H9 (cell line): ENCODE measurements at regions not wholly inside any gene's neighbourhood (a gene's known extent, or its start where the extent isn't known, plus 50 kb on each side); places are given as distances from the start of the nearest gene placed in this dataset.

Experiments
- DNase-seq: peaks from one replicate; pipeline ENCODE4 v3.0.0-alpha.2; 2017
- H2AFZ ChIP-seq: one replicate; pipeline ENCODE4 v1.6.1; 2013; ENCODE audit warnings: mild to moderate bottlenecking, low read length, control low read depth, moderate library complexity
- H2AK5ac ChIP-seq: 2 replicates; pipeline ENCODE4 v1.6.1; 2013; ENCODE audit warnings: low read length, control low read depth, mixed read lengths; ENCODE audit not compliant: insufficient read length
- H2BK120ac ChIP-seq: one replicate; pipeline ENCODE4 v1.6.1; 2013; ENCODE audit warnings: low read depth, mild to moderate bottlenecking, low read length, control low read depth, inconsistent platforms; ENCODE audit not compliant: poor library complexity, severe bottlenecking
- H2BK12ac ChIP-seq: 2 replicates; pipeline ENCODE4 v1.6.1; 2013; ENCODE audit warnings: low read length, control low read depth, mixed read lengths, low read depth; ENCODE audit not compliant: insufficient read length
- H2BK15ac ChIP-seq: 2 replicates; pipeline ENCODE4 v1.6.1; 2013; ENCODE audit warnings: low read depth, low read length, control low read depth
- H2BK20ac ChIP-seq: one replicate; pipeline ENCODE4 v1.6.1; 2013; ENCODE audit warnings: low read depth, mild to moderate bottlenecking, low read length, control low read depth, inconsistent platforms; ENCODE audit not compliant: poor library complexity, severe bottlenecking
- H2BK5ac ChIP-seq: 2 replicates; pipeline ENCODE4 v1.6.1; 2013; ENCODE audit warnings: low read length, control low read depth, mixed read lengths; ENCODE audit not compliant: insufficient read length
- H3K14ac ChIP-seq: 2 replicates; pipeline ENCODE4 v1.6.1; 2013; ENCODE audit warnings: low read length, control low read depth; ENCODE audit not compliant: insufficient read depth
- H3K18ac ChIP-seq: 2 replicates; pipeline ENCODE4 v1.6.1; 2013; ENCODE audit warnings: low read depth, mild to moderate bottlenecking, mixed read lengths, low read length, control low read depth; ENCODE audit not compliant: insufficient read length
- H3K23ac ChIP-seq: 2 replicates; pipeline ENCODE4 v1.6.1; 2013; ENCODE audit warnings: low read length, control low read depth, mixed read lengths, low read depth; ENCODE audit not compliant: insufficient read length
- H3K23me2 ChIP-seq: 2 replicates; pipeline ENCODE4 v1.6.1; 2013; ENCODE audit warnings: low read depth, mild to moderate bottlenecking, mixed read lengths, low read length, control low read depth; ENCODE audit not compliant: insufficient read length, poor library complexity, severe bottlenecking
- H3K27ac ChIP-seq: 2 replicates; pipeline ENCODE4 v1.5.1; 2013; ENCODE audit warnings: low read length, control low read depth, mixed read lengths, low read depth; ENCODE audit not compliant: insufficient read length
- H3K27me3 ChIP-seq: 2 replicates; pipeline ENCODE4 v1.6.1; 2013; ENCODE audit warnings: low read length, control low read depth, inconsistent platforms; ENCODE audit not compliant: insufficient read depth
- H3K4ac ChIP-seq: 2 replicates; pipeline ENCODE4 v1.6.1; 2013; ENCODE audit warnings: low read depth, mild to moderate bottlenecking, control low read depth, inconsistent platforms, low read length, moderate library complexity
- H3K4me1 ChIP-seq: 2 replicates; pipeline ENCODE4 v1.6.1; 2013; ENCODE audit warnings: low read length, control low read depth, inconsistent platforms; ENCODE audit not compliant: insufficient read depth
- H3K4me2 ChIP-seq: 2 replicates; pipeline ENCODE4 v1.6.1; 2013; ENCODE audit warnings: low read length, control low read depth, mixed read lengths; ENCODE audit not compliant: insufficient read length, insufficient read depth
- H3K56ac ChIP-seq: 2 replicates; pipeline ENCODE4 v1.6.1; 2013; ENCODE audit warnings: low read depth, mild to moderate bottlenecking, mixed read lengths, low read length, control low read depth; ENCODE audit not compliant: insufficient read length
- H3K79me1 ChIP-seq: 2 replicates; pipeline ENCODE4 v1.6.1; 2013; ENCODE audit warnings: low read depth, mild to moderate bottlenecking, moderate library complexity, low read length, control low read depth, inconsistent platforms; ENCODE audit not compliant: insufficient read depth, poor library complexity, severe bottlenecking
- H3K79me2 ChIP-seq: 2 replicates; pipeline ENCODE4 v1.6.1; 2013; ENCODE audit warnings: low read length, control low read depth, inconsistent platforms; ENCODE audit not compliant: insufficient read depth
- H3K9ac ChIP-seq: 2 replicates; pipeline ENCODE4 v1.6.1; 2013; ENCODE audit warnings: low read length, control low read depth, mixed read lengths; ENCODE audit not compliant: insufficient read length; ENCODE audit errors: extremely low read depth
- H3K9me3 ChIP-seq: one replicate; pipeline ENCODE4 v1.6.1; 2013; ENCODE audit warnings: low read depth, low read length, inconsistent platforms; ENCODE audit not compliant: control insufficient read depth
- H3T11ph ChIP-seq: one replicate; pipeline ENCODE4 v1.6.1; 2013; ENCODE audit warnings: mild to moderate bottlenecking, low read length, control low read depth, inconsistent platforms
- H4K20me1 ChIP-seq: one replicate; pipeline ENCODE4 v1.6.1; 2013; ENCODE audit not compliant: control insufficient read depth, insufficient read length, insufficient read depth
- H4K5ac ChIP-seq: 2 replicates; pipeline ENCODE4 v1.6.1; 2013; ENCODE audit warnings: low read depth, mild to moderate bottlenecking, mixed read lengths, low read length, control low read depth; ENCODE audit not compliant: insufficient read length
- H4K8ac ChIP-seq: replicated peaks from 2 replicates; pipeline ENCODE4 v1.6.1; 2013; ENCODE audit warnings: low read length, control low read depth, mixed read lengths, low read depth; ENCODE audit not compliant: insufficient read length
- H4K91ac ChIP-seq: 2 replicates; pipeline ENCODE4 v1.6.1; 2013; ENCODE audit warnings: low read depth, mild to moderate bottlenecking, moderate library complexity, mixed read lengths, low read length, control low read depth; ENCODE audit not compliant: insufficient read length
- H3K27ac Mint-ChIP-seq, 3 experiments: 2 replicates in 2 of 3; 3 replicates in 1 of 3; pipeline ENCODE4 v1.8.0; 2020 to 2021; ENCODE audit warnings: mixed read lengths in 3 of 3, mild to moderate bottlenecking in 1 of 3, moderate library complexity in 1 of 3
- H3K27me3 Mint-ChIP-seq: 2 replicates; pipeline ENCODE4 v1.8.0; 2021; ENCODE audit warnings: low read depth, mild to moderate bottlenecking, moderate library complexity, mixed read lengths
- H3K36me3 Mint-ChIP-seq, 3 experiments: 2 replicates in 2 of 3; 3 replicates in 1 of 3; pipeline ENCODE4 v1.8.0; 2020 to 2021; ENCODE audit warnings: low read depth in 3 of 3, mixed read lengths in 3 of 3; ENCODE audit not compliant: insufficient read depth in 1 of 3
- H3K4me1 Mint-ChIP-seq, 2 experiments: 2 replicates each; pipeline ENCODE4 v1.8.0; 2020; ENCODE audit warnings: mixed read lengths in 2 of 2
- H3K4me3 Mint-ChIP-seq, 2 experiments: 2 replicates in 1 of 2; 3 replicates in 1 of 2; pipeline ENCODE4 v1.8.0; 2020 to 2021; ENCODE audit warnings: mild to moderate bottlenecking in 2 of 2, mixed read lengths in 2 of 2, moderate library complexity in 1 of 2
- H3K9me3 Mint-ChIP-seq, 2 experiments: 2 replicates in 1 of 2; 3 replicates in 1 of 2; pipeline ENCODE4 v1.8.0; 2020; ENCODE audit warnings: mild to moderate bottlenecking in 2 of 2, mixed read lengths in 2 of 2, moderate library complexity in 1 of 2
- WGBS: extraction: QIAGEN DNeasy Blood & Tissue Kit; methylation state at CpG from one replicate; pipeline ENCODE4 v1.1.7; 2013; ENCODE audit warnings: missing lambda C conversion rate, low lambda C conversion rate, mixed read lengths; ENCODE audit not compliant: insufficient read length; ENCODE audit errors: extremely low coverage; 5-methylcytosine and 5-hydroxymethylcytosine counted together
- TF ChIP-seq, protein P1 (sequence below): fragments of 200-600 bp; sonication (generic); conservative IDR thresholded peaks from 3 replicates; pipeline ENCODE4 v1.8.0; 2021; ENCODE audit warnings: antibody characterized with exemption, mild to moderate bottlenecking

- DNase-seq, result no peak
- H4K20me1 ChIP-seq, result no peaks in the 10 kb centered on the region
- H3K9ac ChIP-seq, result no peak overlapping the region
- no peak overlapping the region for H4K91ac ChIP-seq
- Mint-ChIP-seq H3K27me3 (no peaks in the 10 kb centered on the region), H3K4me1 (peaks cover 0 to 3% of the 10 kb centered on the region in 2 experiments; a peak in 1 of 4 replicates), H3K4me3 (no peak overlapping the region), H3K36me3 (peaks cover 0 to 4% (median 0%) of the 10 kb centered on the region in 3 experiments; a peak in 1 of 7 replicates), H3K9me3 (peaks cover 3 to 11% of the 10 kb centered on the region in 2 experiments; a peak in 4 of 5 replicates), H3K27ac (no peak overlapping the region)
- H3K79me2 ChIP-seq, result no peaks in the 10 kb centered on the region
- no peak overlapping the region for H2BK120ac ChIP-seq
- no peak overlapping the region for H4K8ac ChIP-seq
- H3K4me2 ChIP-seq, result no peak overlapping the region
- no peaks in the 10 kb centered on the region for H3K23me2 ChIP-seq
- no peak overlapping the region for H2BK5ac ChIP-seq
- H2BK20ac ChIP-seq, result no peak overlapping the region
- no peaks in the 10 kb centered on the region for H3K4me1 ChIP-seq
- no peaks in the 10 kb centered on the region for H3K9me3 ChIP-seq
- no peak overlapping the region for H3K27ac ChIP-seq
- no CpG with 5 or more reads among the region's 3 CpGs for WGBS
- TF ChIP-seq, protein P1, sequence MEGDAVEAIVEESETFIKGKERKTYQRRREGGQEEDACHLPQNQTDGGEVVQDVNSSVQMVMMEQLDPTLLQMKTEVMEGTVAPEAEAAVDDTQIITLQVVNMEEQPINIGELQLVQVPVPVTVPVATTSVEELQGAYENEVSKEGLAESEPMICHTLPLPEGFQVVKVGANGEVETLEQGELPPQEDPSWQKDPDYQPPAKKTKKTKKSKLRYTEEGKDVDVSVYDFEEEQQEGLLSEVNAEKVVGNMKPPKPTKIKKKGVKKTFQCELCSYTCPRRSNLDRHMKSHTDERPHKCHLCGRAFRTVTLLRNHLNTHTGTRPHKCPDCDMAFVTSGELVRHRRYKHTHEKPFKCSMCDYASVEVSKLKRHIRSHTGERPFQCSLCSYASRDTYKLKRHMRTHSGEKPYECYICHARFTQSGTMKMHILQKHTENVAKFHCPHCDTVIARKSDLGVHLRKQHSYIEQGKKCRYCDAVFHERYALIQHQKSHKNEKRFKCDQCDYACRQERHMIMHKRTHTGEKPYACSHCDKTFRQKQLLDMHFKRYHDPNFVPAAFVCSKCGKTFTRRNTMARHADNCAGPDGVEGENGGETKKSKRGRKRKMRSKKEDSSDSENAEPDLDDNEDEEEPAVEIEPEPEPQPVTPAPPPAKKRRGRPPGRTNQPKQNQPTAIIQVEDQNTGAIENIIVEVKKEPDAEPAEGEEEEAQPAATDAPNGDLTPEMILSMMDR, result no peak
- H3K4ac ChIP-seq, result no peak overlapping the region
- no peaks in the 10 kb centered on the region for H3K79me1 ChIP-seq
- H2BK12ac ChIP-seq, result no peak overlapping the region
- no peak overlapping the region for H2AK5ac ChIP-seq
- H4K5ac ChIP-seq, result no peak overlapping the region
- H2AFZ ChIP-seq, result no peak overlapping the region
- H3K23ac ChIP-seq, result no peak overlapping the region
- no peaks in the 10 kb centered on the region for H3K27me3 ChIP-seq
- no peak overlapping the region for H3T11ph ChIP-seq
- no peak overlapping the region for H3K14ac ChIP-seq
- H2BK15ac ChIP-seq, result no peak overlapping the region
- H3K56ac ChIP-seq, result no peak overlapping the region
- H3K18ac ChIP-seq, result no peak overlapping the region
These were observed 173.6 kb upstream of the LNX1 start for GRCh38 chr4:53764761-53765490.
